ENCODE measurements at regions not wholly inside any gene's neighbourhood (a gene's known extent, or its start where the extent isn't known, plus 50 kb on each side); places are given as distances from the start of the nearest gene placed in this dataset.

- Histone ChIP-seq H3K27me3 (ENCODE audit: insufficient read depth, low read length) (no peaks in the 10 kb centered on the region), H4K5ac (ENCODE audit: insufficient read length, low read depth, low read length) (no peak overlapping the region), H3K4ac (ENCODE audit: low read depth, low read length) (no peak overlapping the region), H3K23me2 (ENCODE audit: insufficient read length, low read depth, low read length, poor library complexity, severe bottlenecking) (no peaks in the 10 kb centered on the region), H3K23ac (ENCODE audit: insufficient read length, low read depth, low read length) (no peak overlapping the region), H2BK120ac (ENCODE audit: low read depth, low read length, poor library complexity, severe bottlenecking) (no peak overlapping the region), H3K4me2 (ENCODE audit: insufficient read depth, insufficient read length, low read length) (no peak overlapping the region), H2AK5ac (ENCODE audit: insufficient read length, low read length) (no peak overlapping the region), H2BK12ac (ENCODE audit: insufficient read length, low read depth, low read length) (no peak overlapping the region), H4K20me1 (ENCODE audit: control insufficient read depth, insufficient read depth, insufficient read length) (no peaks in the 10 kb centered on the region), H3K79me2 (ENCODE audit: insufficient read depth, low read length) (no peaks in the 10 kb centered on the region), H3K79me1 (ENCODE audit: insufficient read depth, low read depth, low read length, poor library complexity, severe bottlenecking) (no peaks in the 10 kb centered on the region), H3K18ac (ENCODE audit: insufficient read length, low read depth, low read length) (no peak overlapping the region), H3K27ac (ENCODE audit: insufficient read length, low read depth, low read length) (no peak overlapping the region), H3K9ac (ENCODE audit: extremely low read depth, insufficient read length, low read length) (no peak overlapping the region), H2BK5ac (ENCODE audit: insufficient read length, low read length) (no peak overlapping the region), H2BK20ac (ENCODE audit: low read depth, low read length, poor library complexity, severe bottlenecking) (no peak overlapping the region), H4K8ac (replicated peaks; ENCODE audit: insufficient read length, low read depth, low read length) (no peak overlapping the region), H3T11ph (ENCODE audit: low read length) (no peak overlapping the region), H4K91ac (ENCODE audit: insufficient read length, low read depth, low read length) (no peak overlapping the region), H3K56ac (ENCODE audit: insufficient read length, low read depth, low read length) (no peak overlapping the region), H2BK15ac (ENCODE audit: low read depth, low read length) (no peak overlapping the region), H3K9me3 (ENCODE audit: control insufficient read depth, low read depth, low read length) (no peaks in the 10 kb centered on the region), H2AFZ (ENCODE audit: low read length) (no peak overlapping the region), H3K4me1 (ENCODE audit: insufficient read depth, low read length) (no peaks in the 10 kb centered on the region; the same call in 1 of the 2 replicates), H3K14ac (ENCODE audit: insufficient read depth, low read length) (no peak overlapping the region)
- Mint-ChIP-seq H3K4me3 (no peak overlapping the region), H3K27me3 (ENCODE audit: low read depth) (no peaks in the 10 kb centered on the region), H3K36me3 (ENCODE audit: insufficient read depth in 1 of 3, low read depth in 3 of 3) (peaks cover 0 to 4% (median 0%) of the 10 kb centered on the region in 3 experiments; a peak in 2 of 7 replicates), H3K27ac (no peak overlapping the region), H3K4me1 (peaks cover 22 to 30% of the 10 kb centered on the region in 2 experiments), H3K9me3 (peaks cover 0 to 3% of the 10 kb centered on the region in 2 experiments; a peak in 2 of 5 replicates)
- DNase-seq = no peak
- TF ChIP-seq, protein P1, sequence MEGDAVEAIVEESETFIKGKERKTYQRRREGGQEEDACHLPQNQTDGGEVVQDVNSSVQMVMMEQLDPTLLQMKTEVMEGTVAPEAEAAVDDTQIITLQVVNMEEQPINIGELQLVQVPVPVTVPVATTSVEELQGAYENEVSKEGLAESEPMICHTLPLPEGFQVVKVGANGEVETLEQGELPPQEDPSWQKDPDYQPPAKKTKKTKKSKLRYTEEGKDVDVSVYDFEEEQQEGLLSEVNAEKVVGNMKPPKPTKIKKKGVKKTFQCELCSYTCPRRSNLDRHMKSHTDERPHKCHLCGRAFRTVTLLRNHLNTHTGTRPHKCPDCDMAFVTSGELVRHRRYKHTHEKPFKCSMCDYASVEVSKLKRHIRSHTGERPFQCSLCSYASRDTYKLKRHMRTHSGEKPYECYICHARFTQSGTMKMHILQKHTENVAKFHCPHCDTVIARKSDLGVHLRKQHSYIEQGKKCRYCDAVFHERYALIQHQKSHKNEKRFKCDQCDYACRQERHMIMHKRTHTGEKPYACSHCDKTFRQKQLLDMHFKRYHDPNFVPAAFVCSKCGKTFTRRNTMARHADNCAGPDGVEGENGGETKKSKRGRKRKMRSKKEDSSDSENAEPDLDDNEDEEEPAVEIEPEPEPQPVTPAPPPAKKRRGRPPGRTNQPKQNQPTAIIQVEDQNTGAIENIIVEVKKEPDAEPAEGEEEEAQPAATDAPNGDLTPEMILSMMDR (conservative IDR thresholded peaks at IDR 0.05) = no peak
- no CpG with 5 or more reads among the region's 2 CpGs for WGBS (ENCODE audit: extremely low coverage, insufficient read length, low lambda C conversion rate)
Measured at GRCh38 chr1:113223040-113223439, 150.0 kb downstream of the LRIG2 start.
